ENCODE measurements at regions not wholly inside any gene's neighbourhood (a gene's known extent, or its start where the extent isn't known, plus 50 kb on each side); places are given as distances from the start of the nearest gene placed in this dataset.

- Mint-ChIP-seq H3K9me3 (peaks cover 7 to 25% of the 10 kb centered on the region in 2 donors), H3K27me3 (ENCODE audit: low read depth in 2 of 2) (no peaks in the 10 kb centered on the region), H3K36me3 (no peaks in the 10 kb centered on the region), H3K27ac (no peak overlapping the region), H3K4me3 (no peak overlapping the region), H3K4me1 (no peaks in the 10 kb centered on the region)
- H3K4me3 ChIP-seq (ENCODE audit: low read length), result no peak overlapping the region
- H3K4me1 ChIP-seq (ENCODE audit: control insufficient read depth, insufficient read depth, low read length), result no peaks in the 10 kb centered on the region
- TF ChIP-seq CTCF (IDR thresholded peaks at IDR 0.05), result no peak
- no peaks in the 10 kb centered on the region for H3K27me3 ChIP-seq (ENCODE audit: control insufficient read depth, insufficient read depth, low read length)
- H3K9me3 ChIP-seq (ENCODE audit: control insufficient read depth, insufficient read depth, low read length), result no peaks in the 10 kb centered on the region
- H3K27ac ChIP-seq (ENCODE audit: low read length), result no peak overlapping the region
- WGBS (ENCODE audit: insufficient coverage), result 57% methylated on average over 4 of the region's 5 CpGs
- no peak for DNase-seq
- intact Hi-C loops (cut with micrococcal nuclease), result no loop called here
- no peak for ATAC-seq
- H3K36me3 ChIP-seq (ENCODE audit: control insufficient read depth, insufficient read depth, low read length), result no peaks in the 10 kb centered on the region
Measured at GRCh38 chr7:119515214-119515613, 757.8 kb upstream of the KCND2 start.

GRCh38 chr7:119515962-119516361 lies 757.0 kb upstream of the KCND2 start:
- Mint-ChIP-seq H3K4me1 (no peaks in the 10 kb centered on the region), H3K27ac (no peak overlapping the region), H3K27me3 (ENCODE audit: low read depth in 2 of 2) (no peaks in the 10 kb centered on the region), H3K9me3 (peaks cover 7 to 25% of the 10 kb centered on the region in 2 donors), H3K4me3 (no peak overlapping the region), H3K36me3 (no peaks in the 10 kb centered on the region)
- no peak for DNase-seq
- no peak for ATAC-seq
- Histone ChIP-seq H3K27me3 (ENCODE audit: control insufficient read depth, insufficient read depth, low read length) (no peaks in the 10 kb centered on the region), H3K27ac (ENCODE audit: low read length) (no peak overlapping the region), H3K36me3 (ENCODE audit: control insufficient read depth, insufficient read depth, low read length) (no peaks in the 10 kb centered on the region), H3K9me3 (ENCODE audit: control insufficient read depth, insufficient read depth, low read length) (no peaks in the 10 kb centered on the region), H3K4me3 (ENCODE audit: low read length) (no peak overlapping the region), H3K4me1 (ENCODE audit: control insufficient read depth, insufficient read depth, low read length) (no peaks in the 10 kb centered on the region)
- no peak for TF ChIP-seq CTCF (IDR thresholded peaks at IDR 0.05)
- intact Hi-C loops (cut with micrococcal nuclease), result no loop called here
- 79% methylated on average over 1 of the region's 3 CpGs for WGBS (ENCODE audit: insufficient coverage)

- TF ChIP-seq CTCF (IDR thresholded peaks at IDR 0.05), result no peak
- Mint-ChIP-seq H3K9me3 (peaks cover 7 to 25% of the 10 kb centered on the region in 2 donors), H3K27ac (no peak overlapping the region), H3K4me3 (no peak overlapping the region), H3K36me3 (no peaks in the 10 kb centered on the region), H3K4me1 (no peaks in the 10 kb centered on the region), H3K27me3 (ENCODE audit: low read depth in 2 of 2) (no peaks in the 10 kb centered on the region)
- no peaks in the 10 kb centered on the region for H3K27me3 ChIP-seq (ENCODE audit: control insufficient read depth, insufficient read depth, low read length)
- no peak overlapping the region for H3K4me3 ChIP-seq (ENCODE audit: low read length)
- ATAC-seq, result no peak
- no peak for DNase-seq
- no peaks in the 10 kb centered on the region for H3K36me3 ChIP-seq (ENCODE audit: control insufficient read depth, insufficient read depth, low read length)
- no peaks in the 10 kb centered on the region for H3K4me1 ChIP-seq (ENCODE audit: control insufficient read depth, insufficient read depth, low read length)
- intact Hi-C loops (cut with micrococcal nuclease), result no loop called here
- WGBS (ENCODE audit: insufficient coverage), result 91% methylated on average over 1 of the region's 1 CpG
- H3K9me3 ChIP-seq (ENCODE audit: control insufficient read depth, insufficient read depth, low read length), result peaks cover 3% of the 10 kb centered on the region
- H3K27ac ChIP-seq (ENCODE audit: low read length), result no peak overlapping the region
Measured at GRCh38 chr7:119522263-119522662, 750.7 kb upstream of the KCND2 start.

- Histone ChIP-seq H3K36me3 (ENCODE audit: control insufficient read depth, insufficient read depth, low read length) (no peaks in the 10 kb centered on the region), H3K27ac (ENCODE audit: low read length) (no peak overlapping the region), H3K9me3 (ENCODE audit: control insufficient read depth, insufficient read depth, low read length) (peaks cover 3% of the 10 kb centered on the region), H3K4me1 (ENCODE audit: control insufficient read depth, insufficient read depth, low read length) (no peaks in the 10 kb centered on the region), H3K27me3 (ENCODE audit: control insufficient read depth, insufficient read depth, low read length) (no peaks in the 10 kb centered on the region), H3K4me3 (ENCODE audit: low read length) (no peak overlapping the region)
- H3K36me3 Mint-ChIP-seq, result no peaks in the 10 kb centered on the region
- intact Hi-C loops (cut with micrococcal nuclease), result no loop called here
- no peaks in the 10 kb centered on the region for H3K4me1 Mint-ChIP-seq
- no peak overlapping the region for H3K27ac Mint-ChIP-seq
- TF ChIP-seq CTCF (IDR thresholded peaks at IDR 0.05), result no peak
- no peaks in the 10 kb centered on the region for H3K27me3 Mint-ChIP-seq (ENCODE audit: low read depth in 2 of 2)
- ATAC-seq (no peak), DNase-seq (no peak)
- 79% methylated on average over 6 of the region's 6 CpGs for WGBS (ENCODE audit: insufficient coverage)
- H3K4me3 Mint-ChIP-seq, result no peak overlapping the region
- peaks cover 9 to 25% of the 10 kb centered on the region in 2 donors for H3K9me3 Mint-ChIP-seq
Measured at GRCh38 chr7:119522698-119523097, 750.3 kb upstream of the KCND2 start.

Data from natural killer cell (primary cell).